ENCODE measurements at regions not wholly inside any gene's neighbourhood (a gene's known extent, or its start where the extent isn't known, plus 50 kb on each side); places are given as distances from the start of the nearest gene placed in this dataset.

DNA sequence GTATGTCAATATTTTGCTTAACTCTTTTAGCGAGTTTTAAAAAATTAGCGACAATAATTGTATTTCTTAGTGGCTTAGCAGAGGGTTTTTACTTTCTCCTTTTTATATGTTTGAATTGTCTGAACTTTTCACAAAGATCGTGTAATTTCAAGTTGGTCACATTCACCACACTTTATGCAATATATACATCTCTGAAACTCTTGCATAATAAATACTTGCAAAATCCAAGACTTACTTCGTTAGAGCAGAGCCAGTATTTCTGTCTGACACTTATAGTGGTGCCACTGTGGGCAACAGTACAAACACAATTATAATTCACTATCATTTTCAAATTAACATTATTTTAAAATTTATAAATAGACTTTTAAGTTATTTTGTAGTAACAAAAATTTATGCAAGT, 62.0 kb downstream of the SUCNR1 start:
- no peak for DNase-seq

- DNase-seq, result no peak
Observed at GRCh38 chr3:151940481-151940880, 67.0 kb downstream of the SUCNR1 start.

- no peak for DNase-seq
Observed at GRCh38 chr3:151943539-151943938, 70.1 kb downstream of the SUCNR1 start.

GRCh38 chr3:151944356-151944755, 70.9 kb downstream of the SUCNR1 start:
- no peak for DNase-seq

GRCh38 chr3:151946606-151947005, 73.2 kb downstream of the SUCNR1 start:
- DNase-seq, result no peak

DNA sequence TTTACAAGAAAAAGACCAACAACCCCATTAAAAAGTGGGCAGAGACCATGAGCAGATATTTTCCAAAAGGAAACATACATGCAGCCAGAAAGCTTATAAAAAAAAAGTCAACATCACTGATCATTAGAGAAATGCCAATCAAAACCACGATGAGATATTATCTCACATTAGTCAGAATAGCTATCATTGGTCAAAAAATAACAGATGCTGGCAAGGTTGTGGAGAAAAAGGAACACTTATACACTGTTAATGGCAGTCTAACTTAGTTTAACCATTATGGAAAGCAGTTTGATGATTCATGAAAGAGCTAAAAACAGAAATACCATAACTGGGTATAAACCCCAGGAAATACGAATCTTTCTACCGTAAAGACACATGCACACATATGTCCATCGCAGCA, 76.3 kb downstream of the SUCNR1 start:
- DNase-seq, result no peak

GRCh38 chr3:151955356-151955755, 81.9 kb downstream of the SUCNR1 start:
- DNase-seq, result no peak

GRCh38 chr3:151960961-151961580, 87.6 kb downstream of the SUCNR1 start:
- DNase-seq, result no peak

- no peak for DNase-seq
Observed at GRCh38 chr3:151962352-151962751, 88.9 kb downstream of the SUCNR1 start.

GRCh38 chr3:151962912-151963311, 89.5 kb downstream of the SUCNR1 start:
- DNase-seq, result no peak

DNA sequence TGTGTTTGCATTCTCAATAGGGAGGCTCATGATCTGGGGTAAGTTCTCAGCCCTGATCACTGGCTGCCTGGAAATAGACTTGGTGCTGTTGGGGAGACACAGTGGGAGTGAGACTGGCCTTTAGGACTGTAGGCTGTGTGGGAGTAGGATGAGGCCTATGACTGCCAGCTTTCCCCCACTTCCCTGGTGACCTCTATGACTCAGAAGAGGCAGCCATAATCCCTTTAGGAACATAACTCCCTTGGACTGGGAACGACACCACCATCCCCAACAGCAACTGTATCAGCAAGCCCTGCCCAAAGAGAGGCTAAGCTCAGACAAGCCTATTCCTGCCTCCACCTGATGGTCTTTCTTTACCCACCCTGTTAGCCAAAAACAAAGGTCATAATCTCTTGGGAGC, 91.3 kb downstream of the SUCNR1 start:
- DNase-seq, result no peak

GRCh38 chr3:151969026-151969642, 95.7 kb downstream of the SUCNR1 start:
- no peak for DNase-seq

GRCh38 chr3:151971814-151972579, 98.6 kb downstream of the SUCNR1 start:
- DNase-seq, result no peak

DNA sequence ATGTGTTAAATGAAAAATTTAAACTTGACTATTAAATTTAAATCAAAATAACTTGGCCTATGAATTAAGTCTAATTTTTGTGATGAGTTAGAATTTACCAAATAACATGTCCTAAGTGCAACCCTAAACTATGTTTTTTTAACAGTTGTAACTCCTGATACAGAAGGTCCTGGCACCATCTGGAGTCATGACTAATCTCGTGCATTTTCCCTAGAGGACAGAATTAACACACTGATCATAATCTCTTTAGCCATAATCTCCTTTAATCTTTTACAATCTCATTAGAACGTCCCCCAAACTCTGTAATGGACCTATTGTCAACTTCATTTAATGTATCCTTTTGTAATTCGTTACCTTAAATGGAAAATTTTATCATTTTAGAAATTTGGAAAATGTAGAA, 100.6 kb downstream of the SUCNR1 start:
- DNase-seq, result no peak

GRCh38 chr3:151976211-151977050, 103.0 kb downstream of the SUCNR1 start:
- no peak for DNase-seq

- no peak for DNase-seq
Observed at GRCh38 chr3:151979906-151980305, 106.5 kb downstream of the SUCNR1 start.

GRCh38 chr3:151983538-151983937, 110.1 kb downstream of the SUCNR1 start:
- no peak for DNase-seq

GRCh38 chr3:151985787-151986430, 112.5 kb downstream of the SUCNR1 start:
- no peak for DNase-seq

DNA sequence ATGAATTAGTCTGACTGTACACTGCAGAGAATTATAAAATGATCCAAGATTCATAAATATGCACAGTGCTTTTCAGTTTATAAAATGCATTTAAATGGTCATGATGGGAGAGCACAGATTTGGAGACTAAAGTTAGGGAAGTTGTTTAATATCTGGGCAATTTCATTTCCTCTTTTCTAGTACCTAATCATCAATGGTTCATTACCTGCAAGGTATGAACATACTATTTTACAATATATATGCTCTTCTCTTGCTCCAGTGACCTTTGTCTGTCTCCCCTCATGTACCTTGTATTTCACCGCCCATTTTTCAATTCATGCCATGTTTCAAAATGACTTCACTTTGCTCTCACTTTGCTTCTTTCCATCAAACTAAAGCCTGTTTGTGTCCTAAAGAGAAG, 114.5 kb downstream of the SUCNR1 start:
- no peak for DNase-seq

DNA sequence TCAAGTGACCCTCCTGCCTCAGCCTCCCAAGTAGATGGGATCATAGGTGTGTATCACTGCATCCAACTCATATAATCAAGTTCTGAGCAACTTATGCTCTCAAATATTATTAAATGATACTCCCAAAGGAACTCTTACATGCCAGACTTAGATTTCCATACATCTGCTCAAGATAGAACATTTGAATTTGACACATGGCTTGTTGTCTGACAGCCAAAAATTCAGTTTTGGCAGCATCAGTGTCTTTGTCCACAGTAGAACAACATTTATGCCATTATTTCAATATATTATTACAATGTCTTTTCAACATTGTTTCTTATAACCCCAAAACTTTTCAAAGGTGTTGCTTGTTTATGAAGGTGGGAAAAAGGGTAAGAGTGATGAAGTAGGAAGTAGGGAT, 116.2 kb downstream of the SUCNR1 start:
- DNase-seq, result no peak

GRCh38 chr3:151990696-151991376, 117.4 kb downstream of the SUCNR1 start:
- no peak for DNase-seq
